NCI-H748 treated with DMSO at 0.1 percent for 48 hours (cell line): ENCODE measurements at regions not wholly inside any gene's neighbourhood (a gene's known extent, or its start where the extent isn't known, plus 50 kb on each side); places are given as distances from the start of the nearest gene placed in this dataset.
"Not testable (repeated sequence)": the region's sequence is repeated elsewhere in the genome, so short reads cannot be mapped to it uniquely, and the experiment has no call there.

Experiments
- DNase-seq: peaks from one replicate; lab custom pipeline; 2025; lab: John Stamatoyannopoulos, UW

GRCh38 chr1:198977909-198978308 lies 339.1 kb downstream of the PTPRC start:
- no peak for DNase-seq

DNA sequence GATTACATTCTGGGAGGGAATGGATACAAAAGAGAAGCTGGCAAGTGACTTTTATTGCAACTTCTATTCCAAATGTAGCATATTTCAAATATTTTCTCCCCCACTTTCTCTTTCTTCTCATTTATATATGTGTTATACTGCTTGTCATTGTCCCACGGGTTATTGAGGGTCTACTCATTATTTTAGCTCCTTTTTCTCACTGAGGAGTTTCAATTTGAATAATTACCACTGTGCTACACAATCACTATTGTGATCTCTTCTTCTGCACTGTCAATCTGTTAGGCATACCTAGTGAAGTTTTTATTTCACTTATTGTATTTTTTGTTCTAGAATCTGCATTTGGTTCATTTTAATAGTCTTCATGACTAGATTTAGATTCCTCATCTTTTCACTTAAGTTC lies 339.7 kb downstream of the PTPRC start:
- no peak for DNase-seq

GRCh38 chr1:198986036-198986435 lies 347.2 kb downstream of the PTPRC start:
- no peak for DNase-seq

DNA sequence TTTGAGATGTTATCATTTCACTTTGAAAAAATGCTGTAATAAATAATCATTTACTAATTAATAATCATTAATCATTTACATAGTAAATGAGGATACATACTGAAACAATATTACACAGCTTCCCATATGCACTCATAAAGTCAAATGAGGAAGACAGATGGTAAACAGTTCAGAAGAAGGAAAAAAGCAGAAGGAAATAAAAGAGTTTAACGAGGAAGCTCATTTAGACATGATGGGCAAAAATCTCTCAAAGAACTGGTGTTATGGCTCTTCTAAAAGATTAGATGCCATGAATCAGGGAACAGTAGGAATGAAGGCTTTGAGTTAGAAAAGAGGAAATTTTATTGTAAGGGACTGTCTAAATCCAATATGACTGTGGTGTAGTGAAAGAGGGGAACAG lies 347.6 kb downstream of the PTPRC start:
- DNase-seq = no peak

DNA sequence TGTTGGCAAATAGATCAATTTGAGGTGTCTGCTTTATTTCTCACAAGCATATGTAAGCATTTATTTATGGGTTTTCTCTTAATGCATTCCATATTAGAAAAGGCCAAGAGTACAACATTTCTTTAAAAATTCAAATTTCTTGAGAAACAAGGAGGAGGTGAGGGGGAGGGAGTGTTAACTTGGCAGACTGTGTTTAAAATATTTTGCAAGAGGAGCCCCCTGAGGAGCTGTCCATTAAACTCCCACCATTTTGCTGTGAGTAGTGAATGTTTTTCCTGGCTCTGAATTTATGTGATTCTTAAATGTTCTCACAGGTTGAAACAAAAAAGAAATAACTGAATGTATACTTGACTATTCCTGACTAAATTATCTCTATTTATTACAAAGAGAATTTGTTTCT lies 363.8 kb downstream of the PTPRC start:
- no peak for DNase-seq

DNA sequence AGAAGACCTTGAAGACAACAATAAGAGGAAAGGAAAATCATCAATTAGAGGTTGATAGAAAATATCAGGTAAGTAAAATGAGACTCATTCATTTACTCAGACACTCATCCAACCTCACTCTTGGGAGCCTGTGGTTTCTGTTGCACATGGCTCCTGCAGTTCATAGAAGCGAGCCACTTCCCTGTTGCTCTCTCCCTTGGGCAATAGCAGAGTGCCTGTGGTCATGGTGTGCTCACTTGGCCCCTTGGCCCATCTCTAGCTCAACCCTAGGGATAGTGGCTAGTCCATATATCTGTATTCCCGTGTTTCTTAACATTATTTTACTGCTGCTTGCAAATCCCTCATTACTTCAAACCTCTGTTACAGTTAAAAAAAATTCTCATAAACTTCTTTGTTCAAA lies 368.6 kb downstream of the PTPRC start:
- no peak for DNase-seq

DNA sequence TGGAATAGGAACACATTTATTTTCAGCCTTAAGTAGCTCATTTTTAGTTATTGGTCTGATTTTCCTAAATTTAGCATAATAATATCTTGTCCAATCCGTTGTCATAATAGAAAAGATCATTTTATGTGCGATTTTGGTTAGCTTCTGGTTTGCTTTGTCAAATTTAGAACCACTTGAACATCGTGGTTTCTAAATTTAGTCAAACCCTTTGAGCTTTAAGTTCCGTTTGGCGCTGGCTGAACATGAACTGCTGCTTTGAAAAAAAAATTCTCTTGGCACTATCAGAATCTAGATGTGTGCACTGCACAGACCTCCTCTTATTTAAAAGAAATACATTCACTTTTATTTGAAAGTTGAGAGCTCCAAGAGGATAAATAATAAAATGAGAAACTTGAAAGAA lies 370.6 kb downstream of the PTPRC start:
- DNase-seq = no peak

GRCh38 chr1:199010492-199010891 lies 371.7 kb downstream of the PTPRC start:
- DNase-seq = no peak

DNA sequence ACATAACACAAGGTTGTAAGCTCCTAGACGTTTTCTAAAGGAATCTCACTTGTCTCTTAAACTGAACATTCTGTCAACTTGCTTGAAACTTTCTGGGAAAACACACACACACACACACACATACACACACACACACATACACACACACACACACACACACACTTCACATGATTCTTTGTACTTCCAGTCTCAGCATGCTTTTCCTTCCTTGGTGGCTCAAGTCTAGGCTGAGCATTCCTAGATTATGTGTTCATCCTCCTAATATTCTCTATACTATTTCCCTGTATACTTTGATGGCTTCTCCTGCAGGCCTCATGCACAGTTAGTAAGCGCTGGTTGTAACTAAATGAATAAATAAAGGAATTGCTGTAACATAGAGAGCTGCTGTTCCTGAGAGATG lies 372.1 kb downstream of the PTPRC start:
- DNase-seq = no peak

- no peak for DNase-seq
Observed at GRCh38 chr1:199015799-199016198, 377.0 kb downstream of the PTPRC start.

- DNase-seq = no peak
Observed at GRCh38 chr1:199018471-199019135, 379.8 kb downstream of the PTPRC start.

GRCh38 chr1:199020051-199020450 lies 381.2 kb downstream of the PTPRC start:
- DNase-seq = no peak

- no peak for DNase-seq
Observed at GRCh38 chr1:199020904-199021303, 382.1 kb downstream of the PTPRC start.

DNA sequence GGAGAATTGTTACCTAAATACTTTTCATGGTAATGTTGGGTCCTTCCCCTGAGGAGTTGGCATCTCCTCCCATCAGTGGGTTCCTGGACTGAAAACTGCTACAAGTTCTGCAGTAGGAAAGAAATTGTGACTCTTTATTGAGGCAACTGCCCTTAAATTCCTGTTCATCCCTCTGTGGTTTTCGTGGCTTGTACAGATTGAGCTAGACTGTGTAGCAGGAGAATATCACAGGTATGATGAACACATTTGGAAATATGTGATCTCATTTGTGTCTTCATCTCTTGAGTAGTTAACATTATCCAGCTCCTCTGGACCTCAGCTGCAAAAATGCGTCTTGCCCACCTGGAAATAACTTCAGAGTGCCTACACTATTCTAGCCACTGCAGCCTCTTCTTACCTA lies 390.6 kb downstream of the PTPRC start:
- no peak for DNase-seq

DNA sequence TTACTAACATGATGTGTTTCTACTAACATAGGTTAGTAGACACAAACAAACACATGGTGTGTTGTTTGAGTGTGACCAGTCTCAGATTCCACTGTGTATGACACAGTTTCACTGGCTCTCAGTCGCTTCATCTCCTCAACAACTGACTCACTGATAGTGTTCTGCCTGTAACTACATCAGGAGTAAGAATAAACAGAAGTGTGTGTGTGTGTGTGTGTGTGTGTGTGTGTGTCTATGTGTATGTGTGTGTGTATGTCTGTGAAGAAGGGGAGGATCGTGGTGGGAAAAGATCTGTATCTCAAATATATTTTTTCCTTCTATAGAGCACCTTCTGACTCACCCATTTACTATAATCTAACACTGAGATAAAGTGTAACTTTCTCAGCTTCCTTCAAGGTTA lies 391.0 kb downstream of the PTPRC start:
- no peak for DNase-seq

- DNase-seq = not testable (repeated sequence)
Observed at GRCh38 chr1:199030541-199030940, 391.7 kb downstream of the PTPRC start.

DNA sequence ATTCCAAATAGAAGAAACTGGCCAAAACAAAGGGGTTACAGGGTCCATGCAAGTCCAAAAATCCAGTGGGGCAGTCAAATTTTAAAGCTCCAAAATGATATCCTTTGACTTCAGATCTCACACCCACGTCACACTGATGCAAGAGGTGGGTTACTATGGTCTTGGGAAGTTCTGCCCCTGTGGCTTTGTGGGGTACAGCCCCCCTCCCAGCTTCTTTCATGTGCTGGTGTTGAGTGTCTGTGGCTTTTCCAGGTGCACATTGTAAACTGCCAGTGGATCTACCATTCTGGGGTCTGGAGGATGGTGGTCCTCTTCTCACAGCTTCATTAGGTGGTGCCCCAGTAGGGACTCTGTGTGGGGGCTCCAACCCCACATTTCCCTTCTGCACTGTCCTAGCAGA lies 392.3 kb downstream of the PTPRC start:
- not testable (repeated sequence) for DNase-seq

GRCh38 chr1:199032479-199032878 lies 393.6 kb downstream of the PTPRC start:
- DNase-seq = not testable (repeated sequence)

DNA sequence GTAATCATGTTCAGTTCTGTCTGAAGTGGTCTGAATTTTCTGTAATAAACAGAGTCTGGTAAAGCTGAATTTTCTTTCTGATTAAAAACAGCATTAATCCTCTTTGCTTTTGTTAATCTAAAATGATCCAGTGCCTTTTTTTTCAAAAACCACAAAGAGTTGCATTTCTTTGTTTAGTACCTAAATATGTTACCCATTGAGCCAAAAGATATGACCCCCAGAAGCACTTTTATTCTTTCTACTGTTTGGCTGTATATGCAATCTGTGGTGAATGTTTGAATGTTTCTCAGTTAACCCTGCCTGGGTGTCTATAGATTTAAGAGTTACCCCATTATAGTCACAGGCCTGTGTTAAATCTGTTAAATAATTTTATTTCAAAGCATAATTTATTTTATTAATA lies 394.8 kb downstream of the PTPRC start:
- no peak for DNase-seq

GRCh38 chr1:199038156-199038555 lies 399.3 kb downstream of the PTPRC start:
- DNase-seq = peak; percentile 14

GRCh38 chr1:199040076-199040905 lies 401.5 kb downstream of the PTPRC start:
- no peak for DNase-seq

- no peak for DNase-seq
Observed at GRCh38 chr1:199041173-199041914, 402.5 kb downstream of the PTPRC start.

GRCh38 chr1:199042193-199042592 lies 403.4 kb downstream of the PTPRC start:
- no peak for DNase-seq
